ENCODE measurements at regions not wholly inside any gene's neighbourhood (a gene's known extent, or its start where the extent isn't known, plus 50 kb on each side); places are given as distances from the start of the nearest gene placed in this dataset.
"Not testable (repeated sequence)": the region's sequence is repeated elsewhere in the genome, so short reads cannot be mapped to it uniquely, and the experiment has no call there.

- no peak for DNase-seq (ENCODE audit: low spot score)
Measured at GRCh38 chrX:44674906-44675305, 132.2 kb upstream of the FUNDC1 start.

- DNase-seq (ENCODE audit: low spot score): no peak
Measured at GRCh38 chrX:44669626-44670025, 127.0 kb upstream of the FUNDC1 start.

- DNase-seq (ENCODE audit: low spot score): no peak
Measured at GRCh38 chrX:44667771-44668170, 125.1 kb upstream of the FUNDC1 start.

GRCh38 chrX:44657718-44658246 lies 115.1 kb upstream of the FUNDC1 start:
- DNase-seq (ENCODE audit: low spot score): not testable (repeated sequence)

- DNase-seq (ENCODE audit: low spot score): no peak
Measured at GRCh38 chrX:44651358-44651757, 108.7 kb upstream of the FUNDC1 start.

- no peak for DNase-seq (ENCODE audit: low spot score)
Measured at GRCh38 chrX:44643723-44644122, 101.1 kb upstream of the FUNDC1 start.

GRCh38 chrX:44637282-44637681 lies 94.6 kb upstream of the FUNDC1 start:
- no peak for DNase-seq (ENCODE audit: low spot score)

GRCh38 chrX:44621078-44621477 lies 78.4 kb upstream of the FUNDC1 start:
- no peak for DNase-seq (ENCODE audit: low spot score)

- DNase-seq (ENCODE audit: low spot score): no peak
Measured at GRCh38 chrX:44619039-44619438, 76.4 kb upstream of the FUNDC1 start.

GRCh38 chrX:44596277-44596676 lies 53.6 kb upstream of the FUNDC1 start:
- DNase-seq (ENCODE audit: low spot score): no peak
